ENCODE measurements at regions not wholly inside any gene's neighbourhood (a gene's known extent, or its start where the extent isn't known, plus 50 kb on each side); places are given as distances from the start of the nearest gene placed in this dataset.

DNA sequence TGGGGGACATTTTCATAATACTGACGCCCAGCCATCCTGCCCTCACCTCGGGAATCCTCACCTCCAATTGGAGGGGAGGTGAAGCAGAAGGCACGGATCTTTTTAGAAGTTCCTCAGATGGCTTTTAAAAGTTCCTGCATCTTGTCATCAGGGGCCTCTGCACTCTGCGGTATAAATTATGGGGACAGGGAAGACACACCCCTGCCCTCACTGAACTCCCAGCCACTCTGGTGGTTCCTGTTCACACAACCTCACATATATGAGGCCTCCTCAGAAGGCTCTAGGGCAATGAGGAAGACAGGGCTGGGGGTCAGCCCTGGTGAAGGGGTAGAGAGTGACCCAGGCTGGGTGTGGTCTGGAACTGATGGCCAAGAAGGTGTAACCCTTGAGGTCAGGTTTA is 187.0 kb downstream of the SOD2 start:
- H3K27ac ChIP-seq (ENCODE audit: insufficient read length, low read depth, low read length) = no peak overlapping the region
- no peak overlapping the region for H2BK120ac ChIP-seq (ENCODE audit: low read depth, low read length, poor library complexity, severe bottlenecking)
- no peak overlapping the region for H2AFZ ChIP-seq (ENCODE audit: low read length)
- DNase-seq = no peak
- H3K4me1 ChIP-seq (ENCODE audit: insufficient read depth, low read length) = no peaks in the 10 kb centered on the region
- no peaks in the 10 kb centered on the region for H4K20me1 ChIP-seq (ENCODE audit: control insufficient read depth, insufficient read depth, insufficient read length)
- H4K91ac ChIP-seq (ENCODE audit: insufficient read length, low read depth, low read length) = no peak overlapping the region
- no peaks in the 10 kb centered on the region for H3K27me3 ChIP-seq (ENCODE audit: insufficient read depth, low read length)
- Mint-ChIP-seq H3K9me3 (peaks cover 0 to 46% of the 10 kb centered on the region in 2 experiments; a peak in 2 of 5 replicates), H3K27ac (no peak overlapping the region), H3K36me3 (ENCODE audit: insufficient read depth in 1 of 3, low read depth in 3 of 3) (no peaks in the 10 kb centered on the region), H3K4me3 (no peak overlapping the region), H3K4me1 (no peaks in the 10 kb centered on the region), H3K27me3 (ENCODE audit: low read depth) (peaks cover 2% of the 10 kb centered on the region; the same call in 1 of the 2 replicates)
- no peak overlapping the region for H3K14ac ChIP-seq (ENCODE audit: insufficient read depth, low read length)
- no peaks in the 10 kb centered on the region for H3K23me2 ChIP-seq (ENCODE audit: insufficient read length, low read depth, low read length, poor library complexity, severe bottlenecking)
- no peak overlapping the region for H3K23ac ChIP-seq (ENCODE audit: insufficient read length, low read depth, low read length)
- H3K9ac ChIP-seq (ENCODE audit: extremely low read depth, insufficient read length, low read length) = no peak overlapping the region
- no peak overlapping the region for H2BK12ac ChIP-seq (ENCODE audit: insufficient read length, low read depth, low read length)
- H2BK15ac ChIP-seq (ENCODE audit: low read depth, low read length) = no peak overlapping the region
- H3T11ph ChIP-seq (ENCODE audit: low read length) = no peak overlapping the region
- H2BK5ac ChIP-seq (ENCODE audit: insufficient read length, low read length) = no peak overlapping the region
- no peak overlapping the region for H3K4me2 ChIP-seq (ENCODE audit: insufficient read depth, insufficient read length, low read length)
- no peak overlapping the region for H3K18ac ChIP-seq (ENCODE audit: insufficient read length, low read depth, low read length)
- H3K4ac ChIP-seq (ENCODE audit: low read depth, low read length) = no peak overlapping the region
- H3K9me3 ChIP-seq (ENCODE audit: control insufficient read depth, low read depth, low read length) = no peaks in the 10 kb centered on the region
- no peak overlapping the region for H4K8ac ChIP-seq (replicated peaks; ENCODE audit: insufficient read length, low read depth, low read length)
- no peaks in the 10 kb centered on the region for H3K79me1 ChIP-seq (ENCODE audit: insufficient read depth, low read depth, low read length, poor library complexity, severe bottlenecking)
- TF ChIP-seq, protein P1, sequence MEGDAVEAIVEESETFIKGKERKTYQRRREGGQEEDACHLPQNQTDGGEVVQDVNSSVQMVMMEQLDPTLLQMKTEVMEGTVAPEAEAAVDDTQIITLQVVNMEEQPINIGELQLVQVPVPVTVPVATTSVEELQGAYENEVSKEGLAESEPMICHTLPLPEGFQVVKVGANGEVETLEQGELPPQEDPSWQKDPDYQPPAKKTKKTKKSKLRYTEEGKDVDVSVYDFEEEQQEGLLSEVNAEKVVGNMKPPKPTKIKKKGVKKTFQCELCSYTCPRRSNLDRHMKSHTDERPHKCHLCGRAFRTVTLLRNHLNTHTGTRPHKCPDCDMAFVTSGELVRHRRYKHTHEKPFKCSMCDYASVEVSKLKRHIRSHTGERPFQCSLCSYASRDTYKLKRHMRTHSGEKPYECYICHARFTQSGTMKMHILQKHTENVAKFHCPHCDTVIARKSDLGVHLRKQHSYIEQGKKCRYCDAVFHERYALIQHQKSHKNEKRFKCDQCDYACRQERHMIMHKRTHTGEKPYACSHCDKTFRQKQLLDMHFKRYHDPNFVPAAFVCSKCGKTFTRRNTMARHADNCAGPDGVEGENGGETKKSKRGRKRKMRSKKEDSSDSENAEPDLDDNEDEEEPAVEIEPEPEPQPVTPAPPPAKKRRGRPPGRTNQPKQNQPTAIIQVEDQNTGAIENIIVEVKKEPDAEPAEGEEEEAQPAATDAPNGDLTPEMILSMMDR (conservative IDR thresholded peaks at IDR 0.05) = no peak
- H2BK20ac ChIP-seq (ENCODE audit: low read depth, low read length, poor library complexity, severe bottlenecking) = no peak overlapping the region
- H3K56ac ChIP-seq (ENCODE audit: insufficient read length, low read depth, low read length) = no peak overlapping the region
- no CpG with 5 or more reads among the region's 4 CpGs for WGBS (ENCODE audit: extremely low coverage, insufficient read length, low lambda C conversion rate)
- H4K5ac ChIP-seq (ENCODE audit: insufficient read length, low read depth, low read length) = no peak overlapping the region
- no peaks in the 10 kb centered on the region for H3K79me2 ChIP-seq (ENCODE audit: insufficient read depth, low read length)
- no peak overlapping the region for H2AK5ac ChIP-seq (ENCODE audit: insufficient read length, low read length)

All from H9 (cell line).